ENCODE measurements at regions not wholly inside any gene's neighbourhood (a gene's known extent, or its start where the extent isn't known, plus 50 kb on each side); places are given as distances from the start of the nearest gene placed in this dataset.
"Not testable (repeated sequence)": the region's sequence is repeated elsewhere in the genome, so short reads cannot be mapped to it uniquely, and the experiment has no call there.

GRCh38 chr11:21653951-21654421 lies 538.9 kb upstream of the ANO5 start:
- H3K4me3 ChIP-seq (ENCODE audit: low read depth, low read length): no peak overlapping the region
- in situ Hi-C loops (cut with HindIII; ENCODE audit: low sequenced_read_pairs): no loop called here
- no peak for DNase-seq (ENCODE audit: low read depth)
- no peak for TF ChIP-seq CTCF (IDR thresholded peaks at IDR 0.05; ENCODE audit: low read depth, low read length, missing control alignments)

- TF ChIP-seq CTCF (IDR thresholded peaks at IDR 0.05; ENCODE audit: low read depth, low read length, missing control alignments): no peak
- in situ Hi-C loops (cut with HindIII; ENCODE audit: low sequenced_read_pairs): no loop called here
- no peak overlapping the region for H3K4me3 ChIP-seq (ENCODE audit: low read depth, low read length)
- DNase-seq (ENCODE audit: low read depth): no peak
Observed at GRCh38 chr11:21656065-21656464, 536.8 kb upstream of the ANO5 start.

- DNase-seq (ENCODE audit: low read depth): no peak
- in situ Hi-C loops (cut with HindIII; ENCODE audit: low sequenced_read_pairs): no loop called here
- TF ChIP-seq CTCF (IDR thresholded peaks at IDR 0.05; ENCODE audit: low read depth, low read length, missing control alignments): no peak
- no peak overlapping the region for H3K4me3 ChIP-seq (ENCODE audit: low read depth, low read length)
Observed at GRCh38 chr11:21658654-21659193, 534.2 kb upstream of the ANO5 start.

GRCh38 chr11:21659377-21659776 lies 533.5 kb upstream of the ANO5 start:
- in situ Hi-C loops (cut with HindIII; ENCODE audit: low sequenced_read_pairs); DNase-seq (ENCODE audit: low read depth); H3K4me3 ChIP-seq (ENCODE audit: low read depth, low read length): not testable (repeated sequence)

- no peak for DNase-seq (ENCODE audit: low read depth)
- no peak for TF ChIP-seq CTCF (IDR thresholded peaks at IDR 0.05; ENCODE audit: low read depth, low read length, missing control alignments)
- in situ Hi-C loops (cut with HindIII; ENCODE audit: low sequenced_read_pairs): no loop called here
- no peak overlapping the region for H3K4me3 ChIP-seq (ENCODE audit: low read depth, low read length)
Observed at GRCh38 chr11:21659961-21660360, 532.9 kb upstream of the ANO5 start.

- no peak for DNase-seq (ENCODE audit: low read depth)
- no peak overlapping the region for H3K4me3 ChIP-seq (ENCODE audit: low read depth, low read length)
- in situ Hi-C loops (cut with HindIII; ENCODE audit: low sequenced_read_pairs): no loop called here
- TF ChIP-seq CTCF (IDR thresholded peaks at IDR 0.05; ENCODE audit: low read depth, low read length, missing control alignments): no peak
Observed at GRCh38 chr11:21675049-21675616, 517.8 kb upstream of the ANO5 start.

GRCh38 chr11:21687643-21688042 lies 505.2 kb upstream of the ANO5 start:
- TF ChIP-seq CTCF (IDR thresholded peaks at IDR 0.05; ENCODE audit: low read depth, low read length, missing control alignments): no peak
- in situ Hi-C loops (cut with HindIII; ENCODE audit: low sequenced_read_pairs): no loop called here
- DNase-seq (ENCODE audit: low read depth): no peak
- no peak overlapping the region for H3K4me3 ChIP-seq (ENCODE audit: low read depth, low read length)

Data from astrocyte of the cerebellum (primary cell).